Right lung (tissue), 2 donors: ENCODE measurements at regions not wholly inside any gene's neighbourhood (a gene's known extent, or its start where the extent isn't known, plus 50 kb on each side); places are given as distances from the start of the nearest gene placed in this dataset.
"Not testable (repeated sequence)": the region's sequence is repeated elsewhere in the genome, so short reads cannot be mapped to it uniquely, and the experiment has no call there.

Source experiments
- DNase-seq, 2 donors: peaks; one replicate each; pipeline ENCODE4 v3.0.0-alpha.2; 2013

DNA sequence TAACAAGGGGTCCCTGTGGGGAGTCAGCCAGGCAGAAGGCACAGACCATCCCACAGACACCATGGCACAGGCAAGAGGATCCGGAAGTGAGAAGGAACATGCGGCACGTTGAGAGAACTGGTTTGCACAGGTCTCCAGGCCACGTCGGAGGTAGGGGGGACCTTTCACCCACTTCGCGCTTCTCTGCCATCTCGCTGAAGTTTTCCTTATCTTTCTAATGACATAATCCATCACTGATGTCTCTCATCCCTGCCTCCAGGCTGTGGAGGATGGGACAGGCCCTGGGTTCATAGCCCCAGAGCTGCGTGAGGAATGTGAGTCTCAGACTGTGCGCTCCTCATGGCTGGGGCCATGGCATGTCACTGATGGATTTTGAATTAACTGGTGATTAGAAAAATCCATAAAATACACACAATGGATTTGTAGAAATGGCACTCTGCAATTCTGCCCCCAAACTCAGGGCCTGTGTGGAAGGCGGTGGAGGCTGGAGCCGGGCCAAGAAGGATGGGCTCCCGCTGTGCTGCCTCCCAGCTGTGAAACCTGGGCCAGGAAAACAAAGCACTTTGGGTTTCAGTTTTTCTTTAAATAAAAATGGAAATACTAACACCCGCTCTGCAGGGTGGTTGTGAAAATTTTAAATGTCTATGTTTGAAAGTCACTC lies 113.3 kb upstream of the ALKAL2 start:
- no peak for DNase-seq

DNA sequence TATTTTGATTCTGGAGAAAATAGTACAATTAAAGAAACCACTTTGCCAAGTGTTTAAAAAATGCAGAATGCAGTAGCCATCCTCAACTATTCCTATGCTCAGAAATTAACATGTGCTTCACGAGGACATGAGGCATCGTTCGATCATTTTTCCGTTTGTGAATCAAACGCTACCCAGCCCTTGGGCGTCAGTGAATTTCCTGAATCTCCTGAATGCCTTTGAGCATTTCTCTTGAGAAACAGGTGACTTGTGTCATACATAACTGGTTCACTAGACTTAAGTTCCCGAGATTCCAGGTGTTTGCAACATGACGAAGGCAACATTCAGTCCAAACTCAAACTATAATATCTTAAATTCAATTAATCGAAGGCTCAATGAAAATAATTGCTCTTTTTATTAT lies 110.0 kb upstream of the ALKAL2 start:
- no peak for DNase-seq

DNA sequence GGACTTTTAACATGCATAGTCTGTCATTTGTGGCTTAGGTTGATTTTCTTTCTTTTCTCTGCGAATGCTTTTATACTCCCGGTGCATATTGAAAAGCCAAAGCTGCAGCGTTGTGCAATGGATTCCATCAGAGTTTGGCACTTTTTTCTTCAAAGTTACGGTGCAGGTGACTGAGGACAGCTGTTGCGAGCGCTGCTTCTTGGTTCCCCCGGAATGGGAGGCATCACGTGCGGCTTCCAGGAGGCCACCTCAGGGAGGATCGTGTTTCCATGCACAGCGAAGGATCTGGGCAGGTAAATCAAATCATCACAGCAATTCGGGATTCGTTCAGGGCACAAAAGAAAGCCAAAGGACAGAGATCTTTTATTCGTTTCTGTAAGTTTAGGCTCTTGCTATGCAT lies 109.6 kb upstream of the ALKAL2 start:
- no peak for DNase-seq

DNA sequence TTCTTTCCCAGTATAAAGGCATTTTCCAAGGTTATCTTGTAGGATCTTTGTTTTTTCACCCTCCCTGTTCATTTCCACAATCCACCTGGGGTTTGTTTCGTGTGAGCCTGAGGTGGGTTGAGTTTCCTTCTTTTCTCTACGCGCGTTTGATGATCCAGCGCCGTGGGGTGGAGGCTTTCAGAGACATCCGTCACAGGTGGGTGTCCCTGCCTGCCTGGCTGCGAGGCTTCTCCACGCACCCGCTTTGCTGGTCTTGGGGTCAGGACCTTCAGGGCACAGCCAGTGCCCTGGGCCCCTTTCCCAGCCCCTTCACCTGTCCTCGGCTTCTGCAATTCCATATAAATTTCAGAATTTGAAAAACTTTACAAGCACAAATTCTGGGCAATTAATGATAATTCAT lies 109.0 kb upstream of the ALKAL2 start:
- no peak for DNase-seq

DNA sequence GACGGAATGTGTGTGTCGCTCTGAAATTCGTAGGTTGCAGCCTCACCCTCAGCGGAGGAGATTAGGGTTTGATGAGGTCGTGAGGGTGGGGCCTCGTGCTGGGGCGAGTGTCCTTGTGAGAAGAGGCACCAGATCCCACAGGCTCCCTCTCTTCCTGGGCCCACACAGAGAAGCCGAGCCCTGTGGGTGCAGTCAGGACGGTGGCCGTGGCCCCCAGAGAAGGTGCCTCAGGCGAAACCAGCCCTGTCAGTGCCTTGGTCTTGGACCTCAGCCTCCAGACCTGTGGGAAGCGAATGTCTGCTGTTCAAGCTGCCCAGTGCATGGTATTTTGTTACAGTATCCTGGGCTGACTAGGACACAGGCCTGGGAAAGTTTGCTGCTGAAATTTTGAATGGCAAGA lies 108.0 kb upstream of the ALKAL2 start:
- DNase-seq = no peak

DNA sequence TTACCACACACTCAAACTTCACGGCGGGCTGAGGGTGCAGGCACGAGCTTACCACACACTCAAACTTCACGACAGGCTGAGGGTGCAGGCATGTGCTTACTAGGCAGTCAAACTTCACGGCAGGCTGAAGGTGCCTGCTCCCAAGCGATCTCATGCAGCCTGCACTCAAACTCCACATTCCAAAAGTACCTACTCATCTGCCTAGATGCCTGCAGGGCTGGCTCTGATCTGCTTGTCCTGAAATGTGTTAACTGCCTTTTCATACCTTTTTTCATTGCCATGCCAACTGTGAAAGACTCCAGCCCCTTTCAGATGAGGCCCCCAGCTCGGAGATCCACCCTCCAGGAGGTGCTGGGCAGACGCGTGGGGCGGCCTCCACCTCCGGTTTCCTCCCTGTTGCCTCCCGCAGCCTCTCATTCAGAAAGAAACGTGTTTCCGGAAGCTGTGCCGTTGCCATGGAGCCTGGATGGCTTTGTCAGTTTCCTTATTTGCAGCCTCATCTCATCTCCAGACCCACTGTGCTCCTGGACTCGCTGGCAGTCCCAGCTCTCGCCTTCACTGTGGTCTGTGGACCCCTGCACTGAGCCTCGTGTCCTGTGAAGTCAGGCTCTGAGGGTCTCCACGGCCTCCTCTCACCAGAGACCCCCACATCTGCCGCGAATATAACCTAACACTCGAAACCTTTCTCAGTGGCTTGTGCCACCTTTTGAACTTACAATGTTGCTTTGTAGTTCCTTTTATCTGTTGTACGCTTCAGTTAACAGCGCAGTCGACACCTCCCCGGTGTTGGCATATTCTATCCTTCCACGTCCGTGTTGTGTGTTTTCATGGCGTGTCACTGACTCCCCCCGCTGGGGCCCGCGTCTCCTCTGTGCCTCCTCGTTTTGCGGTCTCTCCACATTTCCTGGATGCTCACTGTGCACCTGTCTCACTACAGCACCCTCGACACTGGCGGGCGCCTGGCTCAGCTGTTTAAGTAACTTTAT lies 106.1 kb upstream of the ALKAL2 start:
- DNase-seq = no peak

DNA sequence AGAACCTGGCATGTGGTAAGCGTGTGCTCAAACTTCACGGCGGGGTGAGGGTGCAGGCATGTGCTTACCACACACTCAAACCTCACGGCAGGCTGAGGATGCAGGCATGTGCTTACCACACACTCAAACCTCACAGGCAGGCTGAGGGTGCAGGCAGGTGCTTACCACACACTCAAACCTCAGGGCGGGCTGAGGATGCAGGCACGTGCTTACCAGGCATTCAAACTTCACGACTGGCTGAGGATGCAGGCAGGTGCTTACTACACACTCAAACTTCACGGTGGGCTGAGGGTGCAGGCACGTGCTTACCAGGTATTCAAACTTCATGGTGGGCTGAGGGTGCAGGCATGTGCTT lies 105.0 kb upstream of the ALKAL2 start:
- DNase-seq = no peak

DNA sequence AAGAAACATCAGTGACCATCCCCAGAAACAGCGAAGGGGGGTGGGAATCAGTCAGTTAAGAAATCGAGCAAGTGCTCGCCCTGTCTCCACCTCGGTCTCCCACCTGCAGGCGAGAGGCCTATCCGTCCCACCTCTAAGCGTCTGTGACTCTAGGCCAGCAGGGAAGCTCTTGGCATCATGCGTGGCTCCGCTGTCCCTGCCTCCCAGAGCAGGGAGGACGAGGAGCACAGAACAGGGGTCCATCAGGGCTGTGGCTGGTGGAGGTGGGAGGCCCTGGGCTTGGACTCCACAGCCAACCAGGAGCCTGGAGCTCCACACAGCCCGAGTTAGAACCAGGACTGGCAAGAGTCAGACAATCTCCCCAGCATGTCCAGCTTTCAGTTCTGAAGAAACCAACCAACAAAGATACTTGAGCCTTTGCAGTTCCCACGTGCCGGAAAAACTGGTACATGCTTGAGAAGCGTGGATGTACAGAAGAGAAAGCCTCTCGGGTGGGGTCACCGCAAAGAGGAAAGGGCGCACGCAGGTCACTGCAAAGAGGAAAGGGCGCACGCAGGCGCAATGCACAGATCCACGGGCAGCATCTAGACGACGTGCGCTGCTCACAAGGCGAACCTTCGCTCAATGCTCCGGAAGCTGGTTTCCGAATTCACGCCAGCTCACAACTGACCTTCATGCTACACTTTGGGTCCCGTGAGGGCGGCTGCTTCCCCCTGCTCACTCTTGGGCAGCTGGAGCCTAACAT lies 104.5 kb upstream of the ALKAL2 start:
- DNase-seq = no peak

DNA sequence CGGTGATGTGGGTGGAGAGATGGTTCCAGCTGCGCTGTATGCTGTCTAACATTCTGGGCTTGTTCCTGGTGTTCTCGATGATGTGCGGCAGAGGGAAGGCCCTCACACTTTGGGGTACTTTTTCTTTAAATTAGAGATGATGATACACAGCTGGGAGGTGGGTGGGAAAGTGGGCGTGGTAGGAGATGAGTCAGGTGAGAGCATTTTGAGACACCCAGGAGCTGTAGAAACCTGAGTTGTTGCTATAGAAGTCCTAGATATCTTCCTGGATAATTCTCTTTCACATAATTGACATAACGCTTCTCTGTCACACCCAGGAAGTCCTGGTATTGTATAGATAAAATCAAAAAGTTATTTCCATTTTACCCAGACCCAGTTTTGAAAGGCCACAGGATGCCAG lies 103.8 kb upstream of the ALKAL2 start:
- no peak for DNase-seq

DNA sequence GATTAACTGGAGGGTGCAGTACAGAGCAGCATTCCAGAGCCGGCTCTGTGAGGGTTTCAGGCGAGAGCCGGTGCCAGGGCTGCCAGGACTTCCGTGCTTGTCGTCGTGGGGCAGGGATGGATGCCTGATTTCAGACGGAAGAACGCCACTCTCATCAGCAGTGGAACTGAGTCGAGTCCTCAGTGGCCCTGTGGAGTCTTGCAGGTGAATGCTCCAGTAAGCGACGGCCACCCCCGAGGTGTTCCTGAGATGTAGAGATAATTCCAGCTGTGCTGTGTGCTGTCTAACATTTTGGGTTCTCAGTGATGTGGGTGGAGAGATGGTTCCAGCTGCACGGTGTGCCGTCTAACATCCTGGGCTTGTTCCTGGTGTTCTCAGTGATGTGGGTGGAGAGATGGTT lies 103.1 kb upstream of the ALKAL2 start:
- DNase-seq = no peak

DNA sequence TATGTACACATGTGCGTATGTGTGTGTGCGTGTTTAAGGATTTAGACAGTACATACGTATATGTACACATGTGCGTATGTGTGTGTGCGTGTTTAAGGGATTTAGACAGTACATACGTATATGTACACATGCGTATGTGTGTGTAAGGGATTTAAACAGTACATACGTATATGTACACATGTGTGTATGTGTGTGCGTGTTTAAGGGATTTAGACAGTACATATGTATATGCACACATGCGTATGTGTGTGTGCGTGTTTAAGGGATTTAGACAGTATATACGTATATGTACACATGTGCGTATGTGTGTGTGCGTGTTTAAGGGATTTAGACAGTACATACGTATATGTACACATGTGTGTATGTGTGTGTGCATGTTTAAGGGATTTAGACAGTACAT lies 102.1 kb upstream of the ALKAL2 start:
- DNase-seq = not testable (repeated sequence)

DNA sequence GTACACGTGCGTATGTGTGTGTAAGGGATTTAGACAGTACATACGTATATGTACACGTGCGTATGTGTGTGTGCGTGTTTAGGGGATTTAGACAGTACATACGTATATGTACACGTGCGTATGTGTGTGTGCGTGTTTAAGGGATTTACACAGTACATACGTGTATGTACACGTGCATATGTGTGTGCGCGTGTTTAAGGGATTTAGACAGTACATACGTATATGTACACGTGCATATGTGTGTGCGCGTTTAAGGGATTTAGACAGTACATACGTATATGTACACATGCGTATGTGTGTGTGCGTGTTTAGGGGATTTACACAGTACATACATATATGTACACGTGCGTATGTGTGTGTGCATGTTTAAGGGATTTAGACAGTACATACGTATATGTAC lies 100.9 kb upstream of the ALKAL2 start:
- DNase-seq = not testable (repeated sequence)

DNA sequence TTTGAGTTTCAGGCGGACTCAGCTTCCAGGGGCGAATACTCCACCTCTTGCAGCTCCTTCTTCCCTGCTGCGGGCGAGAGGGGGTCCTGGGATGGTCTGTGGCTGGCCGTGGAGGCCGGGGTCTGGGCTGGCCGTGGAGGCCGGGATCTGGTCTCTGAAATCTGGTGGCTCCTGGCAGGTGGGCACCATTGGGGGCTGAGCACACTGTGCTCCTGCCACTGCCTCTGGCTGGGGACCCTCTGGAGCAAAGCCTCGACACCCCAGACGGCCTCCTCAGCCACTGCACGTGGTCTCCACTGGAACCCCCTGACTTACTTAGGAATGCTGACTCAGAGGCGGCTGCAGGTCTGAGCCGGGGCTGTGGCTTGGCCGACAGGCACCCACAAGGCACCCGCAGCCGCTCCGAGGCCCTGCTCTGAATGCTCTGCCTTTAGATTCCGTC lies 100.1 kb upstream of the ALKAL2 start:
- DNase-seq = no peak

DNA sequence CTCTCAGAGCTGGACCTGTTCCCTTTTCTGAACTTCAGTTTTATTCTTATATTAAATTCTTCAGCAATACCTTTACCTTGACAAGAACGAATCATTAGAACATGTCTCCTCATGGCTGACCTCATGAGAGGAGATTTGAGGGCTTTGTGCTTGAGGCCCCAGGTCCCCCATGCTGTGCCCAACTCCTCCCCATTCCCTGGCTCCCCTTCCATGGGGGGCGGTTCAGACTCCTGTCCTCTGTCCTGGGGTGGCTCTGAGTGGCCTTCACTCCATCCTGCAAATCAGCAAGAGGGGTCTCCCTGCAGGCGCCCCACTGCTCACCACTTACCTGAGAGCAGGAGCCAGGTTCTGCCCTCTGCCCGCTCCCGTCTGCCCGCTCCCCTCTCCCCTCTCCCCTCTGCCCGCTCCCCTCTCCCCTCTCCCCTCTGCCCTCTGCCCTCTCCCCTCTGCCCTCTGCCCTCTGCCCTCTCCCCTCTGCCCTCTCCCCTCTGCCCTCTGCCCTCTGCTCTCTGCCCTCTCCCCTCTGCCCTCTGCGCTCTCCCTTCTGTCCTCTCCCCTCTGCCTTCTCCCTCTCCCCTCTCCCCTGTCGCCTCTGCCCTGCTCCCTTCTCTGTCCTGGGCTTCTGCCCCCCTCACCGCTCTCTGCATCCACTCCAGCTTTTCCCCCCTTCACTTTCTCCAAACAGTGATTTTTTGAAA lies 98.7 kb upstream of the ALKAL2 start:
- no peak for DNase-seq

DNA sequence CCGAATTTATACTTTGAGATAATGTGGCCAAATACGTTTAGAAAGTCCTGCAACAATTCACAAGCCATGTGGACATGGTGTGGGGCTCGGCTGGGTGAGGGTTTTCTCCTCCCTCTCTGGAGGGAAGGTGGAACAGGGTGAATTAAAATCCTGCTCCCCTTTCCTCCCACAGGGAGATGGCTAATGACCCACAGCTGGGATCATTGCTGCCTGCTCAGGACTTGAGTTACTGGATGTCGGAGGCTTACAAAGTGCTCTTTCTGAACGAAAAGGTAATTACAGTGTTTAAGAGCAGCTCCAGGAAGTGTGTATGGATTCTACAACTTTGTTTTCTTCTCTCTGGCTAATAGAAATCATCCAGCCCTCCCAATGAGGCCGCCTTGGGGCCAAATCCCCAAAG lies 97.9 kb upstream of the ALKAL2 start:
- DNase-seq = no peak

DNA sequence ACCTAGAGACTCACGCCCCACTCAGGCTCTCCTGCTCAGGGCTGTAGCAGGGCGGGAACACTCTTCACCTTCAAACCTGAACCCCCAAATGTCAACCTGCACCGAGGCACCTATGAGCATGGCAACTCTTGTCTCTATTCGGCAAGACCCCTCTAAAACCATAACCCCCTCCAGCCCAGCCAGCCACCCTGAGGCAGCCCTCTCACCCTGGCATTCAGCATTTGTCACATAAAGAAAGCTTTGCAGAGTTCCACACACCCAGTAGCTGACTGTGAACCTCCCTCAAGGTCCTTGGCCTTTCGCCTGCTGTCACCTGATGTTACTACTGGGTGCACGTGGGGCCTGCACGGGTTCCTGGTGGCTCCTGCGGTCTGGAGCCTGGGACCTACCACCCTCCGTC lies 97.2 kb upstream of the ALKAL2 start:
- DNase-seq = no peak

DNA sequence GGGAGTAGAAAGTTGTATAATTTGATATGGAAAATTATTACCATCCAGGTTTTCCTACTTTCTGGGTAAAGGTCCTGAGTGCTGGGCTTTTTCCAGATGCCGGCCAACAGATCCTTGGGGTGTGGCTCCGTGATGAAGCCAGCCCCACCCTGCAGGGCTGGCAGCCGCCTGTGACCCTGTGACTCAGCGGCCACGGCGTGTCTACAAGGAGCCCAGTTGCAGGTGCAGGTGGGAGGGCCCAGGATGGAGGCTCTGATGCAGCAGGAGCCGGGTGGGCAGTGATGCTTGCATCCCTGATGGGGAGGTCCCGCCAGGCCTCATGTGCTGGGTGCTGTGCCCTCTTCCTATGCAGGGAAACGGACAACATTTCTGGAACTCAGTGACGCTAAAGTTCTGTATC lies 96.0 kb upstream of the ALKAL2 start:
- no peak for DNase-seq

DNA sequence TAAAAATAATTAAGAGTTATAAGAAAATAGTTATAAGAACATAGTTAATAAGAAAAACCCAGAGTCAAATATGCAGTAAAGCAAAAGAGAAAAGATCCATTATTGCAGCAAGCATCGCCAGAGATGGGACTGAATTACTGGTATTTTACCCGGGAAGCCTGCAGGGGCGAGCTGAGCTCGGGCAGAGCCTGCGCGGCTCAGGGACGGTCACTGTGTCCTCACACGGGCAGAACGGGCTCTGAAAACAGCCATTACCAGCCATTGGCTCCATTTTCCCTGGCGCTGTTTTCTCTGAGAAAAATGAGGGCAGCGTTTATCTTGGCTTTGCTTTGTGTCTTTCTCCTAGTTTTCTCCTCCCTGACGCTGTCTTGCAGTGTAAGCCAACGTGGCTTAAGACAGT lies 95.3 kb upstream of the ALKAL2 start:
- DNase-seq = no peak

DNA sequence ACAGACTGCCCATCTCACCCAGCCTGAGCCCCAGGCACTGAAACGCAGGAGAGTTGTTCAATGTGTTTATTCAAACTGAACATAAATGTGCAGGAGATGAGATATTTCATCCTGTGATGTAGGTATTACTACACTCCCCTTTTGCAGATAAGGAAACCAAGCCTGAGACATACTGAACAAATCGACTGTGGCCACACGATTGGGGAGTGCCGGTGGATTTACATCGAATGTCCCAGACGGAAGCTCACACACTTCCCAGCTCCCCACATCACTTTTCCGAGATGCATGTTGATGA lies 94.8 kb upstream of the ALKAL2 start:
- no peak for DNase-seq

DNA sequence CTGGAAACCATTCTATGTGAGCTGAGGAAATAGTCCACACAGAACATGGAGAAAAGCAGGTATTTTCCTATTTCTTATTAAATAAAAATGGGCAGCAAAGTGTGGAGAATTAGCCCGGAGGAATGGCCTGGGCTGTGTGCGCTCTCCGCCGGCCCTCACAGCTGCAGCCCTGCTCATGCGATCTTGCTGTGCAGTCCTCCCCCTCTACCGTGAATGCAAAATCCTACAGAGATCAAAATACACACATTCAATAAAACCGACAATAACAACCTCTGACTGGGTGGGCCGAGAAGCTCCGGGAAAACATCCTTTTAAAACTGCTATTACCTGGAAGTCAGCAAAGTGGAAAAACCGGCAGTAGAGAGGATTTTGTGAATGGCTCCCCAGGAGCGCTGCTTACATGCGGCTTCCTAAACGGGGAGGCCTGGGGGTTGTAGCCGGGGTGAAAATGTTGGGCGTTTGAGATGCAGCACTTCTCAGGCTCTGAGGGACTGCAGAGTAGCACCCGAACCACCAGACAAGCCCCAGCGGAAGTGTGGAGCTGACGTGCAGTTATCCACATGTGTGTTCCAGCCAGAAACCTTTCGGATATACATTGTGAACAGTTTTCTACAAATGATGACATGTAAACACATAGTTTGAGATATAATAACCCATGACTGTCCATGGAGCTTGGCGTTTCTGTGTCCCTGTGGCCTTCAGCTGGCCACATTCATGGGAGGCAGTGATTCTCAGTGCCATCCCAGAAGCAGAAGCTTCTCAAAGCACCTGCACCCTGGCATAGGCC lies 94.2 kb upstream of the ALKAL2 start:
- DNase-seq = no peak

DNA sequence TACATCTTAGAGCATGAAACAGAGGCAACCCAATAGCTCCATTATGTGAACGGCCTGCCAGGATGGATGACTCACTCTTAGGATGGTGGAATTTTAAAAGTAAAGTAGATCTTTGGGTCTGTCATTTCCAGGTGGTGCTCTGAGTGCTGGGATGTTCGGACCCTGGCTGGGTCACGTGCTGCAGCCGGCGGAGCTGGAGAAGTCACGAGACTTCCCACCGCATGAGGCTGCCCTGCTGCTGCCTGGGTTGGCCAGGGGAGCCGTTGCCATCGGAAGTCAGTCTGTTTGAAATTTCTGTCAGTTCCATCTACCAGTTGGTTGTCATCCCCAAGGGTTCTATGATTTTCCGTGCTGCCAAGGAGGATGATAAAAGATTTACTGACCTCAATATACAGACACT lies 93.3 kb upstream of the ALKAL2 start:
- no peak for DNase-seq
